GM10248 (cell line): ENCODE measurements at regions not wholly inside any gene's neighbourhood (a gene's known extent, or its start where the extent isn't known, plus 50 kb on each side); places are given as distances from the start of the nearest gene placed in this dataset.

ENCODE experiments used
- CTCF ChIA-PET: fragments of 300-600 bp; sonication (Branson Sonifier 250); formaldehyde crosslinking; extraction: SDS; loops from one replicate; lab custom pipeline; 2021; ENCODE audit warnings: antibody characterized with exemption; lab: Yijun Ruan, JAX
- POLR2A ChIA-PET: fragments of 350-650 bp; sonication (Branson Sonifier 250); formaldehyde crosslinking; extraction: SDS; loops from one replicate; lab custom pipeline; 2020; ENCODE audit warnings: antibody characterized with exemption; lab: Yijun Ruan, JAX
- DNase-seq: peaks from one replicate; pipeline ENCODE4 v3.0.0; 2012; ENCODE audit errors: extremely low spot score
- TF ChIP-seq, protein P1 (sequence below): IDR thresholded peaks from 2 replicates; pipeline ENCODE4 v1.5.1; 2012; ENCODE audit warnings: mild to moderate bottlenecking, low read depth; ENCODE audit errors: extremely low read depth, missing control alignments, control extremely low read depth

- DNase-seq = no peak
- POLR2A ChIA-PET = no interaction called here
- TF ChIP-seq, protein P1, sequence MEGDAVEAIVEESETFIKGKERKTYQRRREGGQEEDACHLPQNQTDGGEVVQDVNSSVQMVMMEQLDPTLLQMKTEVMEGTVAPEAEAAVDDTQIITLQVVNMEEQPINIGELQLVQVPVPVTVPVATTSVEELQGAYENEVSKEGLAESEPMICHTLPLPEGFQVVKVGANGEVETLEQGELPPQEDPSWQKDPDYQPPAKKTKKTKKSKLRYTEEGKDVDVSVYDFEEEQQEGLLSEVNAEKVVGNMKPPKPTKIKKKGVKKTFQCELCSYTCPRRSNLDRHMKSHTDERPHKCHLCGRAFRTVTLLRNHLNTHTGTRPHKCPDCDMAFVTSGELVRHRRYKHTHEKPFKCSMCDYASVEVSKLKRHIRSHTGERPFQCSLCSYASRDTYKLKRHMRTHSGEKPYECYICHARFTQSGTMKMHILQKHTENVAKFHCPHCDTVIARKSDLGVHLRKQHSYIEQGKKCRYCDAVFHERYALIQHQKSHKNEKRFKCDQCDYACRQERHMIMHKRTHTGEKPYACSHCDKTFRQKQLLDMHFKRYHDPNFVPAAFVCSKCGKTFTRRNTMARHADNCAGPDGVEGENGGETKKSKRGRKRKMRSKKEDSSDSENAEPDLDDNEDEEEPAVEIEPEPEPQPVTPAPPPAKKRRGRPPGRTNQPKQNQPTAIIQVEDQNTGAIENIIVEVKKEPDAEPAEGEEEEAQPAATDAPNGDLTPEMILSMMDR = no peak
- CTCF ChIA-PET = no interaction called here
These were observed 134.6 kb upstream of the TCF21 start for GRCh38 chr6:133754298-133754697.

GRCh38 chr6:133756078-133756695, 132.7 kb upstream of the TCF21 start:
- TF ChIP-seq, protein P1 = no peak
- POLR2A ChIA-PET = no interaction called here
- CTCF ChIA-PET = interaction anchor here (1.0 kb wide), 1 partner anchor 10 kb away, joined by 3 read pairs; no protein-coding TSS in a partner anchor

GRCh38 chr6:133757335-133757734, 131.6 kb upstream of the TCF21 start:
- CTCF ChIA-PET = no interaction called here

More at GRCh38 chr6:133756078-133756695, 132.7 kb upstream of the TCF21 start:
- DNase-seq = no peak

GRCh38 chr6:133758815-133759335, 130.0 kb upstream of the TCF21 start:
- TF ChIP-seq, protein P1 = no peak
- CTCF ChIA-PET = no interaction called here
- POLR2A ChIA-PET = no interaction called here
- no peak for DNase-seq

More at GRCh38 chr6:133757335-133757734, 131.6 kb upstream of the TCF21 start:
- POLR2A ChIA-PET = no interaction called here
- DNase-seq = no peak
- TF ChIP-seq, protein P1 = no peak

- CTCF ChIA-PET = no interaction called here
- TF ChIP-seq, protein P1 = no peak
- POLR2A ChIA-PET = no interaction called here
- no peak for DNase-seq
These were observed 129.4 kb upstream of the TCF21 start for GRCh38 chr6:133759524-133759923.

- TF ChIP-seq, protein P1 = no peak
- CTCF ChIA-PET = interaction anchor here (1.3 to 1.5 kb wide), 2 partner anchors 9 to 12 kb away, joined by 3 to 4 read pairs; no protein-coding TSS in a partner anchor
- POLR2A ChIA-PET = no interaction called here
- no peak for DNase-seq
These were observed 127.2 kb upstream of the TCF21 start for GRCh38 chr6:133761706-133762105.
